Mesothelial cell of epicardium (in vitro differentiated cells): ENCODE measurements at regions not wholly inside any gene's neighbourhood (a gene's known extent, or its start where the extent isn't known, plus 50 kb on each side); places are given as distances from the start of the nearest gene placed in this dataset.
"Not testable (repeated sequence)": the region's sequence is repeated elsewhere in the genome, so short reads cannot be mapped to it uniquely, and the experiment has no call there.

Source experiments
- DNase-seq, 2 experiments: peaks; one replicate each; pipeline ENCODE4 v3.0.0; 2021; ENCODE audit warnings: low spot score in 2 of 2; ENCODE audit not compliant: unreplicated experiment in 2 of 2
- H3K27ac Mint-ChIP-seq: 2 replicates; pipeline ENCODE4 v1.8.0; 2021; ENCODE audit warnings: mixed read lengths
- H3K27me3 Mint-ChIP-seq: 2 replicates; pipeline ENCODE4 v1.8.0; 2021; ENCODE audit warnings: low read depth, mixed read lengths
- H3K36me3 Mint-ChIP-seq: 2 replicates; pipeline ENCODE4 v1.8.0; 2021; ENCODE audit warnings: mixed read lengths
- H3K4me1 Mint-ChIP-seq: 2 replicates; pipeline ENCODE4 v1.8.0; 2021; ENCODE audit warnings: mixed read lengths
- H3K4me3 Mint-ChIP-seq: 2 replicates; pipeline ENCODE4 v1.8.0; 2021; ENCODE audit warnings: mild to moderate bottlenecking, moderate library complexity, mixed read lengths
- H3K9me3 Mint-ChIP-seq: 2 replicates; pipeline ENCODE4 v1.8.0; 2021; ENCODE audit warnings: mixed read lengths
- CTCF ChIP-seq: fragments of 200-600 bp; sonication (generic); IDR thresholded peaks from one replicate; pipeline ENCODE4 v1.5.0; 2021; ENCODE audit warnings: antibody characterized with exemption; ENCODE audit not compliant: unreplicated experiment

- Mint-ChIP-seq H3K36me3 (no peaks in the 10 kb centered on the region), H3K27ac (no peak overlapping the region), H3K9me3 (no peaks in the 10 kb centered on the region), H3K27me3 (no peaks in the 10 kb centered on the region), H3K4me3 (no peak overlapping the region), H3K4me1 (peaks cover 11% of the 10 kb centered on the region)
- no peak for DNase-seq
- no peak for TF ChIP-seq CTCF
Measured at GRCh38 chr14:43735932-43736331, 771.2 kb downstream of the FSCB start.

GRCh38 chr14:43729143-43729542 lies 777.9 kb downstream of the FSCB start:
- Mint-ChIP-seq H3K9me3 (no peaks in the 10 kb centered on the region), H3K27ac (peak overlapping the region; percentile 88), H3K36me3 (no peaks in the 10 kb centered on the region), H3K4me3 (no peak overlapping the region), H3K4me1 (peaks cover 27% of the 10 kb centered on the region), H3K27me3 (no peaks in the 10 kb centered on the region)
- no peak for DNase-seq
- no peak for TF ChIP-seq CTCF

- Mint-ChIP-seq H3K9me3 (no peaks in the 10 kb centered on the region), H3K4me1 (no peaks in the 10 kb centered on the region), H3K27ac (no peak overlapping the region), H3K36me3 (no peaks in the 10 kb centered on the region), H3K27me3 (no peaks in the 10 kb centered on the region), H3K4me3 (no peak overlapping the region)
- no peak for DNase-seq
- no peak for TF ChIP-seq CTCF
Measured at GRCh38 chr14:43706900-43707299, 800.2 kb downstream of the FSCB start.

GRCh38 chr14:43698561-43699284 lies 808.4 kb downstream of the FSCB start:
- not testable (repeated sequence) for H3K27me3 Mint-ChIP-seq, DNase-seq, H3K36me3 Mint-ChIP-seq, H3K27ac Mint-ChIP-seq, H3K4me3 Mint-ChIP-seq, H3K9me3 Mint-ChIP-seq, H3K4me1 Mint-ChIP-seq

GRCh38 chr14:43697003-43697402 lies 810.1 kb downstream of the FSCB start:
- TF ChIP-seq CTCF, result no peak
- Mint-ChIP-seq H3K27me3 (no peaks in the 10 kb centered on the region), H3K9me3 (peaks cover 9% of the 10 kb centered on the region), H3K36me3 (no peaks in the 10 kb centered on the region), H3K4me3 (no peak overlapping the region), H3K27ac (no peak overlapping the region), H3K4me1 (peaks cover 3% of the 10 kb centered on the region)
- no peak for DNase-seq

- H3K4me3 Mint-ChIP-seq, result no peak overlapping the region
- TF ChIP-seq CTCF, result no peak
- H3K9me3 Mint-ChIP-seq, result peaks cover 4% of the 10 kb centered on the region
- no peak for DNase-seq
- peaks cover 10% of the 10 kb centered on the region for H3K4me1 Mint-ChIP-seq
- H3K36me3 Mint-ChIP-seq, result no peaks in the 10 kb centered on the region
- H3K27ac Mint-ChIP-seq, result no peak overlapping the region
- no peaks in the 10 kb centered on the region for H3K27me3 Mint-ChIP-seq
Measured at GRCh38 chr14:43692706-43693105, 814.4 kb downstream of the FSCB start.
